GM19468 (cell line): ENCODE measurements at regions not wholly inside any gene's neighbourhood (a gene's known extent, or its start where the extent isn't known, plus 50 kb on each side); places are given as distances from the start of the nearest gene placed in this dataset.

ENCODE experiments used
- ATAC-seq: cut with Tn5 transposase; IDR thresholded peaks from one replicate; pipeline ENCODE4 v1.9.1; 2021; ENCODE audit warnings: mild to moderate bottlenecking, moderate library complexity, moderate number of reproducible peaks; ENCODE audit not compliant: unreplicated experiment; ENCODE audit errors: extremely low read depth

GRCh38 chr5:154107010-154107409, 68.2 kb downstream of the MFAP3 start:
- no peak for ATAC-seq

GRCh38 chr5:154107756-154108155, 69.0 kb downstream of the MFAP3 start:
- ATAC-seq = no peak

GRCh38 chr5:154109416-154110106, 70.8 kb downstream of the MFAP3 start:
- ATAC-seq = no peak

GRCh38 chr5:154110107-154110453, 71.3 kb downstream of the MFAP3 start:
- no peak for ATAC-seq

- ATAC-seq = no peak
These were observed 71.9 kb downstream of the MFAP3 start for GRCh38 chr5:154110716-154111115.

GRCh38 chr5:154111214-154111613, 72.4 kb downstream of the MFAP3 start:
- no peak for ATAC-seq

- ATAC-seq = no peak
These were observed 73.5 kb downstream of the MFAP3 start for GRCh38 chr5:154112255-154112654.

- no peak for ATAC-seq
These were observed 75.2 kb upstream of the GALNT10 start for GRCh38 chr5:154115291-154115690.

GRCh38 chr5:154117050-154117449, 73.5 kb upstream of the GALNT10 start:
- ATAC-seq = no peak

GRCh38 chr5:154117930-154118329, 72.6 kb upstream of the GALNT10 start:
- no peak for ATAC-seq

GRCh38 chr5:154118385-154118784, 72.1 kb upstream of the GALNT10 start:
- ATAC-seq = no peak

GRCh38 chr5:154118893-154119336, 71.6 kb upstream of the GALNT10 start:
- ATAC-seq = peak; percentile 31

GRCh38 chr5:154129013-154129412, 61.5 kb upstream of the GALNT10 start:
- no peak for ATAC-seq

GRCh38 chr5:154129921-154130320, 60.6 kb upstream of the GALNT10 start:
- no peak for ATAC-seq

- ATAC-seq = no peak
These were observed 58.7 kb upstream of the GALNT10 start for GRCh38 chr5:154131817-154132216.

GRCh38 chr5:154132718-154133307, 57.7 kb upstream of the GALNT10 start:
- ATAC-seq = no peak

GRCh38 chr5:154133591-154133990, 56.9 kb upstream of the GALNT10 start:
- ATAC-seq = no peak

- no peak for ATAC-seq
These were observed 56.0 kb upstream of the GALNT10 start for GRCh38 chr5:154134499-154134898.

GRCh38 chr5:154135125-154135817, 55.3 kb upstream of the GALNT10 start:
- no peak for ATAC-seq

GRCh38 chr5:154136141-154136540, 54.4 kb upstream of the GALNT10 start:
- no peak for ATAC-seq

GRCh38 chr5:154138701-154139100, 51.8 kb upstream of the GALNT10 start:
- ATAC-seq = no peak

- no peak for ATAC-seq
These were observed 50.2 kb upstream of the GALNT10 start for GRCh38 chr5:154140381-154140780.
